IMR-90 (cell line): ENCODE measurements at regions not wholly inside any gene's neighbourhood (a gene's known extent, or its start where the extent isn't known, plus 50 kb on each side); places are given as distances from the start of the nearest gene placed in this dataset.

Experiments
- ATAC-seq: fragments of 200-7000 bp; cut with Tn5 transposase; 2 replicates; pipeline ENCODE4 v1.9.1; 2020; ENCODE audit warnings: low read depth, mild to moderate bottlenecking, moderate library complexity
- BruUV-seq: library from RNA; stranded (reverse); fragments of 400-500 nt; replicated peaks from 2 replicates; lab custom pipeline; 2021; lab: Mats Ljungman, UMichigan
- CTCF ChIA-PET: fragments of 300-600 bp; formaldehyde crosslinking; extraction: SDS; loops from one replicate; lab custom pipeline; 2021; ENCODE audit warnings: antibody characterized with exemption; lab: Yijun Ruan, JAX
- POLR2A ChIA-PET: fragments of 300-600 bp; sonication (Branson Sonifier 250); formaldehyde crosslinking; loops from one replicate; lab custom pipeline; 2022; ENCODE audit warnings: antibody characterized with exemption; ENCODE audit not compliant: unreplicated experiment; lab: Charles Lee
- DNase-seq: peaks from one replicate; pipeline ENCODE4 v3.0.0; 2013
- H2AFZ ChIP-seq: replicated peaks from 2 replicates; pipeline ENCODE3; 2013; ENCODE audit warnings: low read length, mild to moderate bottlenecking; ENCODE audit not compliant: poor library complexity
- H2AK5ac ChIP-seq: 2 replicates; pipeline ENCODE4 v1.6.1; 2013; ENCODE audit warnings: low read depth, low read length, inconsistent platforms
- H2AK9ac ChIP-seq: replicated peaks from 2 replicates; pipeline ENCODE3; 2013; ENCODE audit warnings: mild to moderate bottlenecking, low read depth, low read length, moderate library complexity; ENCODE audit not compliant: poor library complexity
- H2BK120ac ChIP-seq: 2 replicates; pipeline ENCODE4 v1.6.1; 2013; ENCODE audit warnings: low read depth, low read length, inconsistent platforms
- H2BK15ac ChIP-seq: 3 replicates; pipeline ENCODE4 v1.6.1; 2013; ENCODE audit warnings: low read depth, low read length, inconsistent platforms
- H2BK20ac ChIP-seq: 2 replicates; pipeline ENCODE4 v1.6.1; 2013; ENCODE audit warnings: low read depth, mild to moderate bottlenecking, inconsistent platforms, low read length, moderate library complexity
- H2BK5ac ChIP-seq: 2 replicates; pipeline ENCODE4 v1.6.1; 2013; ENCODE audit warnings: mild to moderate bottlenecking, low read depth, low read length, inconsistent platforms; ENCODE audit not compliant: poor library complexity, severe bottlenecking
- H3K14ac ChIP-seq: replicated peaks from 2 replicates; pipeline ENCODE4 v1.6.1; 2013; ENCODE audit warnings: low read depth, low read length, inconsistent platforms
- H3K18ac ChIP-seq: 2 replicates; pipeline ENCODE4 v1.6.1; 2013; ENCODE audit warnings: low read depth, low read length, control low read depth
- H3K23ac ChIP-seq: 2 replicates; pipeline ENCODE4 v1.6.1; 2013; ENCODE audit warnings: low read depth, low read length, inconsistent platforms
- H3K27ac ChIP-seq: 2 replicates; pipeline ENCODE4 v1.5.1; 2013; ENCODE audit warnings: mild to moderate bottlenecking, control low read depth, low read length; ENCODE audit not compliant: insufficient read depth
- H3K27me3 ChIP-seq: 2 replicates; pipeline ENCODE4 v1.6.1; 2013; ENCODE audit warnings: low read length; ENCODE audit not compliant: control insufficient read depth, insufficient read depth
- H3K36me3 ChIP-seq: 2 replicates; pipeline ENCODE4 v1.6.1; 2013; ENCODE audit warnings: low read length, mixed read lengths; ENCODE audit not compliant: control insufficient read depth, insufficient read depth
- H3K4ac ChIP-seq: 2 replicates; pipeline ENCODE4 v1.6.1; 2013; ENCODE audit warnings: low read depth, low read length, inconsistent platforms
- H3K4me1 ChIP-seq: 2 replicates; pipeline ENCODE4 v1.6.1; 2013; ENCODE audit warnings: low read length, mixed read lengths; ENCODE audit not compliant: control insufficient read depth, insufficient read depth
- H3K4me2 ChIP-seq: 2 replicates; pipeline ENCODE4 v1.6.1; 2013; ENCODE audit warnings: low read depth, mild to moderate bottlenecking, control low read depth, low read length, moderate library complexity
- H3K4me3 ChIP-seq: 2 replicates; pipeline ENCODE4 v1.5.1; 2013; ENCODE audit warnings: low read depth, mild to moderate bottlenecking, control low read depth, low read length, moderate library complexity; ENCODE audit not compliant: insufficient read depth
- H3K56ac ChIP-seq: 2 replicates; pipeline ENCODE4 v1.6.1; 2013; ENCODE audit warnings: low read length, inconsistent platforms; ENCODE audit not compliant: insufficient read depth; ENCODE audit errors: extremely low read depth
- H3K79me1 ChIP-seq, 2 experiments: 2 replicates each; pipeline ENCODE4 v1.6.1; 2013; ENCODE audit warnings: low read length in 2 of 2, inconsistent platforms in 1 of 2, low read depth in 1 of 2
- H3K9ac ChIP-seq: 2 replicates; pipeline ENCODE4 v1.6.1; 2013; ENCODE audit warnings: low read depth, low read length, control low read depth
- H3K9me1 ChIP-seq: 2 replicates; pipeline ENCODE4 v1.6.1; 2013; ENCODE audit warnings: low read length, inconsistent platforms; ENCODE audit not compliant: insufficient read depth
- H3K9me3 ChIP-seq: 2 replicates; pipeline ENCODE4 v1.6.1; 2013; ENCODE audit warnings: low read length; ENCODE audit not compliant: control insufficient read depth, insufficient read depth
- H4K20me1 ChIP-seq: 2 replicates; pipeline ENCODE4 v1.6.1; 2013; ENCODE audit warnings: low read length, inconsistent platforms; ENCODE audit not compliant: insufficient read depth
- H4K5ac ChIP-seq: 2 replicates; pipeline ENCODE4 v1.6.1; 2013; ENCODE audit warnings: mild to moderate bottlenecking, low read depth, low read length, control low read depth
- H4K8ac ChIP-seq, 2 experiments: 2 replicates each; pipeline ENCODE4 v1.6.1; 2013; ENCODE audit warnings: low read depth in 2 of 2, low read length in 2 of 2, control low read depth in 1 of 2, inconsistent platforms in 1 of 2
- H4K91ac ChIP-seq: 2 replicates; pipeline ENCODE4 v1.6.1; 2013; ENCODE audit warnings: low read depth, low read length, inconsistent platforms; ENCODE audit not compliant: insufficient read depth
- BHLHE40 ChIP-seq: fragments of 150-350 bp; IDR thresholded peaks from 2 replicates; pipeline ENCODE4 v1.6.1; 2016; ENCODE audit warnings: mild to moderate bottlenecking, low read depth, low read length
- CEBPB ChIP-seq: IDR thresholded peaks from 2 replicates; pipeline ENCODE4 v1.6.1; 2012; ENCODE audit warnings: low read depth, low read length, improper control_type of control experiment
- FOS ChIP-seq: fragments of 150-350 bp; IDR thresholded peaks from 2 replicates; pipeline ENCODE4 v1.6.1; 2016; ENCODE audit warnings: low read depth, low read length
- NFE2L2 ChIP-seq: fragments of 150-350 bp; IDR thresholded peaks from 2 replicates; pipeline ENCODE4 v1.6.1; 2016; ENCODE audit warnings: low read depth, mild to moderate bottlenecking, low read length
- RAD21 ChIP-seq: IDR thresholded peaks from 2 replicates; pipeline ENCODE4 v1.6.1; 2012; ENCODE audit warnings: low read length, improper control_type of control experiment
- RFX5 ChIP-seq: IDR thresholded peaks from 2 replicates; pipeline ENCODE4 v1.8.0; 2012; ENCODE audit warnings: low read depth, mild to moderate bottlenecking, low read length, moderate library complexity
- SMC3 ChIP-seq: fragments of 150-350 bp; IDR thresholded peaks from 2 replicates; pipeline ENCODE4 v1.6.1; 2016; ENCODE audit warnings: low read depth, mild to moderate bottlenecking, antibody characterized with exemption, low read length, moderate library complexity
- USF2 ChIP-seq: fragments of 150-350 bp; IDR thresholded peaks from 2 replicates; pipeline ENCODE4 v1.6.1; 2017; ENCODE audit warnings: mild to moderate bottlenecking, antibody characterized with exemption, low read length, low read depth
- WGBS, 2 experiments: methylation state at CpG; one replicate each; pipeline versions ENCODE4 v1.1.5 to v1.1.7; 2013; ENCODE audit warnings: missing lambda C conversion rate in 2 of 2; ENCODE audit not compliant: insufficient read length in 1 of 2; ENCODE audit errors: extremely low coverage in 2 of 2; 5-methylcytosine and 5-hydroxymethylcytosine counted together
- dilution Hi-C: fragments of 300-500 bp; cut with HindIII; formaldehyde crosslinking; loops from one replicate; pipeline ENCODE4 v1.14.3; 2018; ENCODE audit warnings: low sequenced_read_pairs; ENCODE audit not compliant: unreplicated experiment
- in situ Hi-C: fragments of 300-500 bp; cut with MboI; formaldehyde crosslinking; loops from 3 replicates; pipeline ENCODE4 v1.14.3; 2019; ENCODE audit warnings: low sequenced_read_pairs, inconsistent platforms, mixed read lengths
- intact Hi-C: fragments of 100-400 bp; cut with micrococcal nuclease; formaldehyde crosslinking; loops from 2 replicates; pipeline ENCODE4 v1.10.0; 2022
- TF ChIP-seq, protein P1 (sequence below): fragments of 150-350 bp; IDR thresholded peaks from 2 replicates; pipeline ENCODE4 v1.6.1; 2016; ENCODE audit warnings: low read depth, mild to moderate bottlenecking, low read length, moderate library complexity, borderline replicate concordance

DNA sequence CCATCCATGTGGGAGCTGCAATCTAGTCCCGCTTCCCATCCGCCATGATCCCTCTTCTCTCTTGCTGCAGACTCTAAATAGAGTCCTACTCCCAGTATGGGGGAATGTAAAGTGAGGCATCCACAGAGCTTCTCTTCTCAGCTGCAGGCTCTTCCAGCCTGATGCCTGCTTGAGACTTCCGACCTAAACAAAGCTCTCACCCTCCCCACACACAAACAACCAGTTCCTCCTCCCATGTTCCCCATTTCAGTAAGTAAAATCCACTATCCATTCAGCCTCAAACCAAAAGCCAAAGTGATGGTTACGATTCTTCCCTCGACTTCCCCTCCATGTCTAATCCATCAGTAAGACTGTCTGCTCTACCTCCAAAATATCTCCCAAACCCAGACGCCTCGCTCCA, 108.2 kb upstream of the NFE2L3 start:
- in situ Hi-C loops = no loop called here
- H4K91ac ChIP-seq = no peak overlapping the region
- no peaks in the 10 kb centered on the region for H3K9me3 ChIP-seq
- no peak overlapping the region for H3K18ac ChIP-seq
- no peaks in the 10 kb centered on the region for H3K4me1 ChIP-seq
- no peak overlapping the region for H3K9ac ChIP-seq
- intact Hi-C loops = no loop called here
- no peaks in the 10 kb centered on the region for H3K27me3 ChIP-seq
- no peak overlapping the region for H3K4me3 ChIP-seq
- no peaks in the 10 kb centered on the region for H3K79me1 ChIP-seq
- H4K8ac ChIP-seq = no peak overlapping the region
- no peak overlapping the region for H3K23ac ChIP-seq
- WGBS, 2 experiments = 57% methylated on average over 5 of the region's 7 CpGs; no CpG with 5 or more reads in 1 of the 2 experiments
- TF ChIP-seq CEBPB (no peak), RAD21 (no peak), RFX5 (no peak), FOS (no peak), USF2 (no peak), SMC3 (no peak), BHLHE40 (no peak), NFE2L2 (no peak)
- TF ChIP-seq, protein P1, sequence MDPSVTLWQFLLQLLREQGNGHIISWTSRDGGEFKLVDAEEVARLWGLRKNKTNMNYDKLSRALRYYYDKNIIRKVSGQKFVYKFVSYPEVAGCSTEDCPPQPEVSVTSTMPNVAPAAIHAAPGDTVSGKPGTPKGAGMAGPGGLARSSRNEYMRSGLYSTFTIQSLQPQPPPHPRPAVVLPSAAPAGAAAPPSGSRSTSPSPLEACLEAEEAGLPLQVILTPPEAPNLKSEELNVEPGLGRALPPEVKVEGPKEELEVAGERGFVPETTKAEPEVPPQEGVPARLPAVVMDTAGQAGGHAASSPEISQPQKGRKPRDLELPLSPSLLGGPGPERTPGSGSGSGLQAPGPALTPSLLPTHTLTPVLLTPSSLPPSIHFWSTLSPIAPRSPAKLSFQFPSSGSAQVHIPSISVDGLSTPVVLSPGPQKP = no peak
- no peak overlapping the region for H3K56ac ChIP-seq
- dilution Hi-C loops = no loop called here
- H4K5ac ChIP-seq = no peak overlapping the region
- DNase-seq = no peak
- H3K4ac ChIP-seq = no peak overlapping the region
- ChIA-PET POLR2A (no interaction called here), CTCF (no interaction called here)
- H3K27ac ChIP-seq = no peak overlapping the region
- no peak overlapping the region for H2BK20ac ChIP-seq
- no peak overlapping the region for H2AFZ ChIP-seq
- H3K14ac ChIP-seq = no peak overlapping the region
- BruUV-seq = no TSS peak
- no peaks in the 10 kb centered on the region for H3K36me3 ChIP-seq
- no peak overlapping the region for H2AK9ac ChIP-seq
- no peak overlapping the region for H2AK5ac ChIP-seq
- ATAC-seq = no peak
- H4K20me1 ChIP-seq = no peaks in the 10 kb centered on the region
- no peaks in the 10 kb centered on the region for H3K9me1 ChIP-seq
- no peak overlapping the region for H3K4me2 ChIP-seq
- H2BK120ac ChIP-seq = no peak overlapping the region
- H2BK15ac ChIP-seq = no peak overlapping the region
- no peak overlapping the region for H2BK5ac ChIP-seq
